Endodermal cell (in vitro differentiated cells): ENCODE measurements at regions not wholly inside any gene's neighbourhood (a gene's known extent, or its start where the extent isn't known, plus 50 kb on each side); places are given as distances from the start of the nearest gene placed in this dataset.

ENCODE experiments used
- DNase-seq: peaks from one replicate; pipeline ENCODE4 v3.0.0-alpha.2; 2017
- H3K27ac ChIP-seq: 2 replicates; pipeline ENCODE4 v1.5.1; 2013; ENCODE audit warnings: mild to moderate bottlenecking, low read depth, low read length, moderate library complexity
- H3K27me3 ChIP-seq: 2 replicates; pipeline ENCODE4 v1.6.1; 2013; ENCODE audit warnings: mild to moderate bottlenecking, low read length, moderate library complexity; ENCODE audit not compliant: insufficient read depth, control insufficient read depth, poor library complexity, severe bottlenecking
- H3K36me3 ChIP-seq: 2 replicates; pipeline ENCODE4 v1.7.0; 2013; ENCODE audit warnings: mild to moderate bottlenecking, low read length, moderate library complexity; ENCODE audit not compliant: control insufficient read depth, insufficient read depth
- H3K4me1 ChIP-seq: one replicate; pipeline ENCODE4 v1.7.0; 2013; ENCODE audit warnings: low read length; ENCODE audit not compliant: control insufficient read depth, insufficient read depth
- H3K4me3 ChIP-seq: 2 replicates; pipeline ENCODE4 v1.5.1; 2013; ENCODE audit warnings: mild to moderate bottlenecking, low read length, moderate library complexity
- H3K9ac ChIP-seq: 2 replicates; pipeline ENCODE4 v1.6.1; 2013; ENCODE audit warnings: mild to moderate bottlenecking, low read length, moderate library complexity; ENCODE audit not compliant: poor library complexity, severe bottlenecking; ENCODE audit errors: extremely low read depth
- H3K9me3 ChIP-seq: 2 replicates; pipeline ENCODE4 v1.6.1; 2013; ENCODE audit warnings: mild to moderate bottlenecking, low read length, moderate library complexity; ENCODE audit not compliant: control insufficient read depth
- H3K27ac Mint-ChIP-seq: 2 replicates; pipeline ENCODE4 v1.8.0; 2020; ENCODE audit warnings: mixed read lengths
- H3K27me3 Mint-ChIP-seq: 2 replicates; pipeline ENCODE4 v1.8.0; 2021; ENCODE audit warnings: mild to moderate bottlenecking, mixed read lengths; ENCODE audit not compliant: insufficient read depth
- H3K36me3 Mint-ChIP-seq: 2 replicates; pipeline ENCODE4 v1.8.0; 2020; ENCODE audit warnings: low read depth, mixed read lengths
- H3K4me1 Mint-ChIP-seq: 2 replicates; pipeline ENCODE4 v1.8.0; 2020; ENCODE audit warnings: mixed read lengths
- H3K4me3 Mint-ChIP-seq: 2 replicates; pipeline ENCODE4 v1.8.0; 2020; ENCODE audit warnings: mild to moderate bottlenecking, moderate library complexity, mixed read lengths
- H3K9me3 Mint-ChIP-seq: 2 replicates; pipeline ENCODE4 v1.8.0; 2020; ENCODE audit warnings: mild to moderate bottlenecking, mixed read lengths
- CTCF ChIP-seq: fragments of 200-600 bp; sonication (generic); conservative IDR thresholded peaks from 2 replicates; pipeline ENCODE4 v1.5.0; 2021; ENCODE audit warnings: antibody characterized with exemption, mild to moderate bottlenecking
- WGBS, 2 experiments: methylation state at CpG; one replicate each; pipeline versions ENCODE4 v1.1.5 to v1.1.7; 2013; ENCODE audit warnings: missing lambda C conversion rate in 2 of 2, mixed read lengths in 1 of 2; ENCODE audit not compliant: insufficient coverage in 1 of 2, insufficient read length in 1 of 2; 5-methylcytosine and 5-hydroxymethylcytosine counted together

- Histone ChIP-seq H3K4me1 (peaks cover 12% of the 10 kb centered on the region), H3K36me3 (no peaks in the 10 kb centered on the region), H3K27ac (no peak overlapping the region), H3K27me3 (peaks cover 9% of the 10 kb centered on the region), H3K9ac (no peak overlapping the region), H3K9me3 (no peaks in the 10 kb centered on the region), H3K4me3 (no peak overlapping the region)
- no peaks in the 10 kb centered on the region for H3K36me3 Mint-ChIP-seq
- no peaks in the 10 kb centered on the region for H3K9me3 Mint-ChIP-seq
- TF ChIP-seq CTCF, result no peak
- H3K4me3 Mint-ChIP-seq, result no peak overlapping the region
- peaks cover 12% of the 10 kb centered on the region for H3K4me1 Mint-ChIP-seq
- peak; percentile 69 for DNase-seq
- WGBS, 2 experiments, result 30 to 64% methylated on average over 1 to 4 of the region's 4 CpGs
- H3K27me3 Mint-ChIP-seq, result peaks cover 21% of the 10 kb centered on the region
- no peak overlapping the region for H3K27ac Mint-ChIP-seq
Measured at GRCh38 chr11:45577752-45578151, 87.7 kb downstream of the CHST1 start.

- H3K9me3 ChIP-seq, result no peaks in the 10 kb centered on the region
- no peaks in the 10 kb centered on the region for H3K27me3 ChIP-seq
- Mint-ChIP-seq H3K27ac (no peak overlapping the region), H3K4me3 (no peak overlapping the region), H3K9me3 (no peaks in the 10 kb centered on the region), H3K4me1 (peaks cover 12% of the 10 kb centered on the region), H3K36me3 (no peaks in the 10 kb centered on the region), H3K27me3 (peaks cover 11% of the 10 kb centered on the region)
- H3K27ac ChIP-seq, result no peak overlapping the region
- 92 to 94% methylated on average over 9 to 13 of the region's 13 CpGs for WGBS, 2 experiments
- H3K9ac ChIP-seq, result no peak overlapping the region
- peaks cover 12% of the 10 kb centered on the region for H3K4me1 ChIP-seq
- TF ChIP-seq CTCF, result no peak
- no peaks in the 10 kb centered on the region for H3K36me3 ChIP-seq
- DNase-seq, result no peak
- H3K4me3 ChIP-seq, result no peak overlapping the region
Measured at GRCh38 chr11:45576461-45577215, 88.8 kb downstream of the CHST1 start.

DNA sequence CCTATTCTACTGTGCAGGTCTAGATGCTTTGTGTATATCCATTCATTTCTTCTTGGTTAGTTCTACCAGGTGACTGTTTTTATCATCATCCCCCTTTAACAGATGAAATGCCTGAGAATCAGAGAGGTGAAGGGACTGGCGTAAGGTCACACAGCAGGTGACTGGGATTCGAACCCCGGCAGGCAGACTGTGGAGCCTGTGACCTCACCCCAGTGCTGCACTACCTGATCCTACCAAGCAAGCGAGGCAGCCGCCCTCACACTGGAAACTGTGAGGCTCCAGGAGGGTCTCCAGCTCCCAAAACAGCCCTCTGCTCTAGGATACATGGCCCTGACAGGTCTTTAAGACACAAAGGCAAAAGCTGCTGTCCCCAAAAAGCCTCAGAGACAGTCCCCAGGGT, 91.7 kb downstream of the CHST1 start:
- 83 to 96% methylated on average over 5 of the region's 5 CpGs for WGBS, 2 experiments
- H3K4me3 Mint-ChIP-seq, result no peak overlapping the region

More for the DNA sequence above, 91.7 kb downstream of the CHST1 start:
- no peaks in the 10 kb centered on the region for H3K9me3 Mint-ChIP-seq
- H3K4me1 Mint-ChIP-seq, result peaks cover 25% of the 10 kb centered on the region
- no peak overlapping the region for H3K27ac ChIP-seq
- H3K36me3 ChIP-seq, result no peaks in the 10 kb centered on the region
- H3K27me3 Mint-ChIP-seq, result peaks cover 10% of the 10 kb centered on the region
- no peak overlapping the region for H3K27ac Mint-ChIP-seq
- H3K4me3 ChIP-seq, result no peak overlapping the region
- H3K9me3 ChIP-seq, result no peaks in the 10 kb centered on the region
- H3K27me3 ChIP-seq, result no peaks in the 10 kb centered on the region
- no peak for DNase-seq
- no peaks in the 10 kb centered on the region for H3K36me3 Mint-ChIP-seq
- H3K9ac ChIP-seq, result no peak overlapping the region
- H3K4me1 ChIP-seq, result peaks cover 14% of the 10 kb centered on the region
- TF ChIP-seq CTCF, result no peak
